NCI-H2227 (cell line): ENCODE measurements at regions not wholly inside any gene's neighbourhood (a gene's known extent, or its start where the extent isn't known, plus 50 kb on each side); places are given as distances from the start of the nearest gene placed in this dataset.

Experiments used
- DNase-seq: peaks from one replicate; lab custom pipeline; 2025; ENCODE audit not compliant: unreplicated experiment; lab: John Stamatoyannopoulos, UW

- DNase-seq: peak; percentile 56
These were observed 61.5 kb upstream of the WLS start for GRCh38 chr1:68293609-68294366.

- DNase-seq: no peak
These were observed 60.8 kb upstream of the WLS start for GRCh38 chr1:68293122-68293521.

GRCh38 chr1:68291688-68292384 is 59.5 kb upstream of the WLS start:
- no peak for DNase-seq

- no peak for DNase-seq
These were observed 54.9 kb upstream of the WLS start for GRCh38 chr1:68287241-68287640.

GRCh38 chr1:68285046-68285445 is 52.7 kb upstream of the WLS start:
- DNase-seq: no peak

- DNase-seq: no peak
These were observed 49.8 kb upstream of the WLS start for GRCh38 chr1:68281946-68282615.
